ENCODE measurements at regions not wholly inside any gene's neighbourhood (a gene's known extent, or its start where the extent isn't known, plus 50 kb on each side); places are given as distances from the start of the nearest gene placed in this dataset.

DNA sequence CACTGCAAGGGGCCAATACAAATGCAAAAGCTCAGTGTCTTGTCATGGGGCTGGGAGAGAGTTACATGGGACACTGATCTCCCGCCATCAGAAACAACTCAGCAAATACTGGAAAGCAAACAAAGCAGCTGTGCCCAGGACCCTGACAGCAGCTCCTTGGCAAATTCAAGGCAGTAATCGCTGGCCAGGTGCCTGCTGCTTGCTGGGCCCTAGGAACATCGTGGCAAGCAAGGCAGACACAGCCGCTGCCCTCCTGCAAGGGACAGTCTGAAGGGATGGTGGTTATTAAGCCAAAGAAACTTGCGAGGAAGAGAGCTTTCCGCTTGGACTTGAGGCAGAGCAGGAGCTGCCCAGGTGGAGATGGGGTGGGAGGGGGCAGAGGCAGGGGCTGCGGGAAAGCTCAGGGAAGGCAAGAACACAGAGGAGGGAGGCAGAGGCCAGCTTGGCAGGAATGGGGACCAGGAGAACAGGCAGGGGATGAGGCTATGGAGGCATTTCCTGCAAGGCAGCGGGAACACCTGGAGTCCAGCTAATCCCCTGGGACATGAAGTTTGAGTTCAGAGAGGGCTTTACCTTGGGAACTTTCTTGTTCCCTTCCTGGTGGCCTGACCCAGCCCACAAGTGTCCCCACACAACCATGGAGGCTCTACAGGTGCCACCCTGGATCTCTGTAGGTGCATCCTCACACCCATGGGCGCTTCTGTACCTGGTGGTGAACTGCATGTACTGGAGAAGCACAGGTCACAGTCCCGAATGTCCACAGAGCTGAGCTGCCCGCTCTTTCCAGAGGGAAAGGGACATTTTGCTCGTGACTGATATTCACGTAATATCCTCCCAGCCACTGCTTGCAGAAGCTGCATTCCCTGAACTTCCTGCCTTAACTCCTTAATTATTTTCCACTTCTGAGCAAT, 78.7 kb upstream of the ATP2B2 start:
- FAIRE-seq: no peak
- CTCF ChIA-PET: no interaction called here

More for the DNA sequence above, 78.7 kb upstream of the ATP2B2 start:
- intact Hi-C loops (cut with micrococcal nuclease) (no loop called here), dilution Hi-C loops (cut with MboI; ENCODE audit: extremely low pct_ligation_motif_present, low sequenced_read_pairs) (no loop called here)
- no peak overlapping the region for H3K27ac ChIP-seq (ENCODE audit: insufficient read depth, low read depth, low read length)
- no peak for DNase-seq (ENCODE audit: low read depth, low spot score)
- POLR2A ChIA-PET: no interaction called here
- no peak overlapping the region for H2AFZ ChIP-seq (ENCODE audit: low read depth, low read length)
- no TSS peak for BruUV-seq (replicated peaks)
- H3K79me2 ChIP-seq (ENCODE audit: control insufficient read depth, insufficient read depth, low read length): no peaks in the 10 kb centered on the region
- no peaks in the 10 kb centered on the region for H3K9me3 ChIP-seq (replicated peaks; ENCODE audit: control insufficient read depth, insufficient read depth, low read length)
- no peaks in the 10 kb centered on the region for H3K27me3 ChIP-seq (ENCODE audit: control insufficient read depth in 2 of 2, insufficient read depth in 2 of 2, low read length in 2 of 2)
- TF ChIP-seq EZH2 (IDR thresholded peaks at IDR 0.05; ENCODE audit: borderline replicate concordance, low read depth, low read length, severe bottlenecking): no peak
- no peak for TF ChIP-seq POLR2A (IDR thresholded peaks at IDR 0.05; ENCODE audit: low read depth, low read length)
- TF ChIP-seq JUN (IDR thresholded peaks at IDR 0.05; ENCODE audit: borderline replicate concordance, insufficient read depth, insufficient read length, low read depth): no peak
- TF ChIP-seq, protein P1, sequence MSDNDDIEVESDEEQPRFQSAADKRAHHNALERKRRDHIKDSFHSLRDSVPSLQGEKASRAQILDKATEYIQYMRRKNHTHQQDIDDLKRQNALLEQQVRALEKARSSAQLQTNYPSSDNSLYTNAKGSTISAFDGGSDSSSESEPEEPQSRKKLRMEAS (IDR thresholded peaks at IDR 0.05; ENCODE audit: insufficient read depth, insufficient read length): no peak
- TF ChIP-seq, protein P2, sequence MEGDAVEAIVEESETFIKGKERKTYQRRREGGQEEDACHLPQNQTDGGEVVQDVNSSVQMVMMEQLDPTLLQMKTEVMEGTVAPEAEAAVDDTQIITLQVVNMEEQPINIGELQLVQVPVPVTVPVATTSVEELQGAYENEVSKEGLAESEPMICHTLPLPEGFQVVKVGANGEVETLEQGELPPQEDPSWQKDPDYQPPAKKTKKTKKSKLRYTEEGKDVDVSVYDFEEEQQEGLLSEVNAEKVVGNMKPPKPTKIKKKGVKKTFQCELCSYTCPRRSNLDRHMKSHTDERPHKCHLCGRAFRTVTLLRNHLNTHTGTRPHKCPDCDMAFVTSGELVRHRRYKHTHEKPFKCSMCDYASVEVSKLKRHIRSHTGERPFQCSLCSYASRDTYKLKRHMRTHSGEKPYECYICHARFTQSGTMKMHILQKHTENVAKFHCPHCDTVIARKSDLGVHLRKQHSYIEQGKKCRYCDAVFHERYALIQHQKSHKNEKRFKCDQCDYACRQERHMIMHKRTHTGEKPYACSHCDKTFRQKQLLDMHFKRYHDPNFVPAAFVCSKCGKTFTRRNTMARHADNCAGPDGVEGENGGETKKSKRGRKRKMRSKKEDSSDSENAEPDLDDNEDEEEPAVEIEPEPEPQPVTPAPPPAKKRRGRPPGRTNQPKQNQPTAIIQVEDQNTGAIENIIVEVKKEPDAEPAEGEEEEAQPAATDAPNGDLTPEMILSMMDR (IDR thresholded peaks at IDR 0.05; ENCODE audit: extremely low read depth in 1 of 2, insufficient read depth in 1 of 2, low read depth in 1 of 2, low read length in 2 of 2): no peak
- TF ChIP-seq GATA2 (IDR thresholded peaks at IDR 0.05; ENCODE audit: insufficient read depth, insufficient read length, low read depth, low read length): no peak
- no peak for TF ChIP-seq FOS (IDR thresholded peaks at IDR 0.05; ENCODE audit: borderline replicate concordance, insufficient read depth, low read length)
- no peak for TF ChIP-seq MYC (IDR thresholded peaks at IDR 0.05; ENCODE audit: low read depth, low read length)
- TF ChIP-seq POLR2AphosphoS5 (IDR thresholded peaks at IDR 0.05; ENCODE audit: insufficient read depth, low read depth, low read length): no peak
- H3K9ac ChIP-seq (replicated peaks; ENCODE audit: extremely low read depth, insufficient read depth, low read length): no peak overlapping the region
- H3K4me2 ChIP-seq (ENCODE audit: insufficient read depth, low read length): no peak overlapping the region
- no peaks in the 10 kb centered on the region for H3K9me1 ChIP-seq (replicated peaks; ENCODE audit: control insufficient read depth, extremely low read depth, insufficient read depth, low read length)
- H3K4me3 ChIP-seq (replicated peaks in 1 of 3; ENCODE audit: insufficient read depth in 1 of 3, low read depth in 1 of 3, low read length in 3 of 3): no peak overlapping the region
- H3K36me3 ChIP-seq (ENCODE audit: control insufficient read depth in 2 of 2, extremely low read depth in 1 of 2, insufficient read depth in 2 of 2, low read length in 2 of 2): no peaks in the 10 kb centered on the region
- no peaks in the 10 kb centered on the region for H3K4me1 ChIP-seq (ENCODE audit: control insufficient read depth, extremely low read depth, insufficient read depth, low read length)
- H4K20me1 ChIP-seq (replicated peaks; ENCODE audit: control insufficient read depth, extremely low read depth, insufficient read depth, low read length): no peaks in the 10 kb centered on the region
